NCI-H226 (cell line): ENCODE measurements at regions not wholly inside any gene's neighbourhood (a gene's known extent, or its start where the extent isn't known, plus 50 kb on each side); places are given as distances from the start of the nearest gene placed in this dataset.
"Not testable (repeated sequence)": the region's sequence is repeated elsewhere in the genome, so short reads cannot be mapped to it uniquely, and the experiment has no call there.

Source experiments
- DNase-seq: peaks from one replicate; pipeline ENCODE4 v3.0.0-alpha.2; 2015

DNA sequence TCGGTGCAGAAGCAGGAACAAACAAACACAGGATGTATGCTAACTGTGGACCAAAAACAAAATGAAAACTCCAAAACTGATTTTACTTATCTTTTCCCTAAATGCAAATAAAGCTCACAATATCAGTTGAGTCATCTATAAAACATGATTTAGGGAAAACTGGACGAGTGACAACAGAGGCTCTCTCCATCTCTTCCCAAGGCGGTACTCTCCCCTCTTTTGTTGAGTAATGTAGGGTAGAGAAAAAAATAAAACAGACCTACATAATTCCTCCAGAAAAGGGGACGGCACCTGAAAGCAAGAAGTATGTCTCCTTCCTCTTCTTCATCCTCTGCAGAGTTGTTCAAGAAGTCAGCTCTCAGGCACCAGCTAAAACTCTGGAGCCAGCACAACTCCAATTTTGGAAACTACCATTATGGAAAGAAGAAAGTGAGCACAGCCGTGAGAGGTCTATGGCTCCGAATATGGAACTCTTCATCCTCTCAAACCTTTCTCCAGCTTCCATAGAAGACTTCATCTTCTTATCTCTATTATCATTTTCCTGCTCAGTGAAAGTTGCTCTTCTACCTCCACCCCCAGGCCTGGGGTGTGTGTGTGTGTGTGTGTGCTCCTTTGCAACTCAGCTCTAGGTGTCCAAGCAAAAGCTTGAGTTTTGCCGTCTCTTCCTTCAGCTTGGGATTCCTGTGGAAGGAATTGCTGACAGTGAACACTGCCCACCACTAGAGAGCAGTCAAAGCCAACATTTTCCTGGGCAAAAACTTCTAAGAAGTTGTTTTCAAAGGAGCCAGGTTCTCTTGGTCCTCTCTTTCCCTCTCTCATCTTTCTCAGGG lies 155.4 kb downstream of the DIO2 start:
- peak; percentile 48 for DNase-seq

DNA sequence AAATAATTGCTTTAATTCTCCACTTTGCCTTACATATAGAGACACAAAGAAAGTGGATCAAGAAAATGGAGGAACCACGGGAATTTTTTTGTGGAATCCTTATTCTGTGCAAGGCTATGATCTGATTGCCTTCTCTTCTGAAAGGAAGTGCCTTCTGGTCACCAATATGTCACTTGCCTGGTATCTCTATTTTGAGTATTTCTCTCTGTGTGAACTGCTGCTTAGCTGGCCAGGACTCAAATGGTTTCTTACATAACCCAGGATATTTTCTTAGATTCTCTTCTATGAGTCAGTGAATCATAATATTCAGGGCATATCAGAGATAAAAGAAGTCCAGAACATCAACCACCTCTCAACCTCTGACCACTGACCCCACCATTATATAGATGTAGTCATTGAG lies 156.1 kb downstream of the DIO2 start:
- DNase-seq: peak; percentile 57

DNA sequence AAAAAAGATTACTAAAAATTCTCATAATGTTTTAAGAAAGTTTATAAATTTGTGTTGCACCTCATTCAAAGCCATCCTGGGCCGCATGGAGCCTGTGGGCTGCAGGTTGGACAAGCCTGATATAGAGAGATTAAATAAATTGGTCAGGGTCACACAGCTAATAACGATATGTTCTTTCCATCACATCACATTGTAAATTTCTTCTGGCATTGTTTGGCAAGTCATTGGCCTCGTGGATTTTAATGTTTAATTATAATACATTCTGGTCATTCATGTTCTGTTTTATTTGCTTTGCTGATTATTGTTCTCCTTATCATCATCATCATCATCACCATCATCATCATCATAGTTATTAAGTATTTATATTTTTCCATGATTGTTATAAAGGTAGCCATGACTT lies 157.3 kb downstream of the DIO2 start:
- DNase-seq: no peak

DNA sequence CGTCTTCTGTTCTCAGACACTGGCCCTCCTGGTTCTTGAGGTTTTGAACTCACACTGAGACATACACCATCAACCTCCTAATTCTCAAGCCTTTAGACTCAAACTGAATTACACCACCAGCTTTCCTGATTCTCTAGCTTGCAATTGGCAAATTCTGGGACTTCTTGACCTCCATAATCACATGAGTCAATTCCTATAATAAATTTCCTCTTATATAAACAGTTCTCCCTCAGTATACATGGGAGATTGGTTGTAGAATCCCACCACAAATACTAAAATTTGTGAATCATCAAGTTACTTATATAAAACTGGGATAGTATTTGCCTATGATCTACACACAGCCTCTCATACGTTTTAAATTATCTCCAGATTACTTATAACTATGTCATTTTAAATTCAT lies 162.2 kb downstream of the DIO2 start:
- no peak for DNase-seq

DNA sequence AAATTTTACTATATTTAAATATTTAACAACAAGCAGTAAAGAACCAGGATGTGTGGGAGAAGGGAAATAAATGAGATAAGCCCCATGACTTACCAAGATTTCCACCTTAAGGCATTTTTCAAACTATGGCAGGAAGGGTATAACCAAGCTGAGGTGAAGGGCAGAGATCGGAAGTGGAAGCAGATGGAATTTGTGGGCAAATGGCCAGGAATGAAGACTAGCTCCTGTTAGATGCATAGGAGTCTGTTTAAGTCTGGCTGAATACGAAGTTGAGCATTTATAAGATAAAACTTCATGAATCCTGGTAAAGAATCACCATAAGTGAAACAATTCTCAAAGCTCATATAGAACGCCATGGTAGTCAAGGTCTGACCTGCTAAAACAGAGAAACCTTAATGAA lies 163.5 kb downstream of the DIO2 start:
- peak; percentile 87 for DNase-seq

DNA sequence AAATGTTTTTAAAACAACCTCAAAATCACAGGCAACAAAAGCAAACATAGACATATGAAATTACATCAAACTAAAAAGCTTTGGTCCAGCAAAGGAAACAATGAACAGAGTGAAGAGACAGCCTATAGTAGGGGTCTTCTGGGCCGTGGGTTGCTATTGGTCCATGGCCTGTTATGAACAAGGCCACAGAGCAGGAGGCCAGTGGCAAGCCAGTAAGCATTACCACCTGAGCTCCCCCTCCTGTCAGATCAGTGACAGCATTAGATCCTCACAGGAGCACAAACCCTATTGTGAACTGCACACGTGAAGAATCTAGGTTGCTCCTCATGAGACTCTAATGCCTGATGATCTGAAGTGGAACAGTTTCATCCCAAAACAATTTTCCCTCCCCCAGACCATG lies 174.0 kb downstream of the DIO2 start:
- DNase-seq: no peak

DNA sequence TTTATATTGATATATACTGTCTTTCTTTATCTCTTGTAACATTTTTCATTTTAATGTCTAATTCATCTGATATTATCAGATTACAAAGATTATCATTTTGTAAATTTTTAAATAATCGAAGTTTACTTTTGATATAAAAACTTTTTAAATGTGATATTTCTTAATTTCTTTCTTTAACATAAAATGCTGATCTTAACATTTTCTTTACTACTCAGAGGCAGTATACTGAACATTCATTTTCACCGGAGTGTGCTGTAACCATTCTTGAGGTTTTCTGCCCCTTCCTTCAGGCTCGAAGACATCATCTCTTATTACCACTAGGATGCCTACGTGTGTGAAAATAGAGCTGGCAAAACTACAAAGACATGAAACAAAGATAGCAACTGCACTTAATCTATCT lies 186.9 kb downstream of the DIO2 start:
- no peak for DNase-seq

DNA sequence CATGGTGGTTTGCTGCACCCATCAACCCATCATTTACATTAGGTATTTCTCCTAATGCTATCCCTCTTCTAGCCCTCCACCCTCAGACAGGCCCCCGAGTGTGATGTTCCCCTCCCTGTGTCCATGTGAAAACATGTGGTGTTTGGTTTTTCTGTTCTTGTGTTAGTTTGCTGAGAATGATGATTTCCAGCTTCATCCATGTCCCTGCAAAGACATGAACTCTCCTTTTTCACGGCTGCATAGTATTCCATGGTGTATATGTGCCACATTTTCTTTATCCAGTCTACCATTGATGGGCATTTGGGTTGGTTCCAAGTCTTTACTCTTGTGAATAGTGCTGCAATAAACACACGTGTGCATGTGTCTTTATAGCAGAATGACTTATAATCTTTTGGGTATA lies 192.8 kb downstream of the DIO2 start:
- not testable (repeated sequence) for DNase-seq

DNA sequence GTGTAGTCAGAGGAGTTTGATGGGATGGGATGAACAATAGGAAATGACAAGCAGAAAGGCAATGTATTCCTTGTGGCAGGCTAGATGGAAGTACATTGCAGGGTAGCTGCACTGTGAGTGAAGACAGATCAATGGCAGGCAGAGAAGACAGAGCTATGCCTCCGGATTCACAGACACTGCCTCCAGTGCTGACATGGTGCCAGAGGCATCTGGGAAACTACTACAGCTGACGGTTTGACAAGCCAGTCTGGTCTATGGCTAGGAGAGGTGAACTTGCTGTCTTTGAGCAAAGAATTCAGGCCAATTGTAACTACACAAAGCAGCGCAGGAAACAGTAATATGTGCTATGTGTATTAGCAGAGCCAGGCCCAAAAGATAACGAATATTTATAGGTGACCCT lies 193.5 kb downstream of the DIO2 start:
- DNase-seq: no peak

DNA sequence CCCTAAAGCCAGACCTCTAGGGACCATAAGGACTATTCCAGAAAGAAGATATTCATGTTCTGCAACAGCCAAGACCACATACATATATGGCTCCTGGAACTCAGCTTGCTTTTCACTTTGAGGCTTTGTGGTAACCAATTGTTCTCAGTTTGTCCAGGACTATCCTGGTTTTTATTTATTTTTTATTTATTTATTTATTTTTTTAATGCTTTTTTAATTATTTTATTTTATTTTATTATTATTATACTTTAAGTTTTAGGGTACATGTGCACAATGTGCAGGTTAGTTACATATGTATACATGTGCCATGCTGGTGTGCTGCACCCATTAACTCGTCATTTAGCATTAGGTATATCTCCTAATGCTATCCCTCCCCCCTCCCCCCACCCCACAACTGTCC lies 201.1 kb downstream of the DIO2 start:
- not testable (repeated sequence) for DNase-seq

DNA sequence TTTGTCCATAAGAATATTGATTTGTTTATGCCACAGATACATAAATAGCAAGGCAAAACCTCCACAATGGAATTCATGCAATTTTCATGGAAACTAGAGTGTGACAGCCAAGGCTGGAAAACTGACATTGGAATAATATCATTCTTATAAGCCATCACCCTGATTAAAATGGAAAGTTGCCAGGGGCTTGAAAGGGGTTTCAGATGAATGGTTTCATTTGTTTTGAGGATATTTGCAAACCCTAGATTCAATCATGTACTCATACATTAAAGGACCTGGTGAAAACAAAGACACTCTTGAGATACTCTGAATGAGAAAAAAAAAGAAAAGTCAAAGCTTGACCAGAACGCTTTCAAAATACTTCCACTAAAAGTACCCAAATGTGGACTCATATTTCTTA lies 205.7 kb downstream of the DIO2 start:
- no peak for DNase-seq

DNA sequence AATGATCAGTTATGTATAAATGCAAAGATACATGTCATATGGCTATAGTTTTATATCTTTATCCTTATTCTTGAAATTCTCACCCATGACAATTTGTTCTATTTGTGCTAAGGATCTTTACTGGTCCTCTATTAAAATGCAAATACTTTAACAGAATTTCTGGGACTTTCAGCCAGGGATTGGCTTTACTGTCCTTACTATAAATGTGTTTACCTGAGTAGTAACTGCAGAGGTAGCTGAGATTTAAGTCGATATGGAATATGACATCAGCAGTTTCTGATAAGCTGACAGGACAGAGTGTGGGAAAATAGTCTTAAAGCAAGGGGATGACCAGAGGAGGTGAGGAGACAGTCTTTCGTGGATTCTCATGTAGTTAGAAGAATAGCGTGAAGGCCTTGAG lies 206.4 kb downstream of the DIO2 start:
- no peak for DNase-seq

DNA sequence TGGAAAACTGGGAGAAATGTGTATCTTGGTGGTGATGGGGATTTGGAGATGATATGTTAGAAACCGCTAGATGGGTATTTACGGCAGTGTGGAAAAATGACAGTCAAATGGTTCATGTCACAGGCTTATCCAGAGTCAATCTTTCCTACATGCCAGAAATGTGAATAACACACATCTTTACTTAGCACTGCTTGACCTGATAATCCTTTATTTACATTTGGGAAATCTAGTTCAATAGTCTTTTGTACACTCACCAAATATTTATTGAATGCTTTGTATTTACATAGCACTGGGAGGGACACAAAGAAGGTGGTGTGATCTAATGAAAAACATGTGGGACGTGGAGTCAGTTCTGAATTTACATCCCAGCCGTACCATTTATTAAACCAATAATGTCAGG lies 208.2 kb downstream of the DIO2 start:
- DNase-seq: no peak

DNA sequence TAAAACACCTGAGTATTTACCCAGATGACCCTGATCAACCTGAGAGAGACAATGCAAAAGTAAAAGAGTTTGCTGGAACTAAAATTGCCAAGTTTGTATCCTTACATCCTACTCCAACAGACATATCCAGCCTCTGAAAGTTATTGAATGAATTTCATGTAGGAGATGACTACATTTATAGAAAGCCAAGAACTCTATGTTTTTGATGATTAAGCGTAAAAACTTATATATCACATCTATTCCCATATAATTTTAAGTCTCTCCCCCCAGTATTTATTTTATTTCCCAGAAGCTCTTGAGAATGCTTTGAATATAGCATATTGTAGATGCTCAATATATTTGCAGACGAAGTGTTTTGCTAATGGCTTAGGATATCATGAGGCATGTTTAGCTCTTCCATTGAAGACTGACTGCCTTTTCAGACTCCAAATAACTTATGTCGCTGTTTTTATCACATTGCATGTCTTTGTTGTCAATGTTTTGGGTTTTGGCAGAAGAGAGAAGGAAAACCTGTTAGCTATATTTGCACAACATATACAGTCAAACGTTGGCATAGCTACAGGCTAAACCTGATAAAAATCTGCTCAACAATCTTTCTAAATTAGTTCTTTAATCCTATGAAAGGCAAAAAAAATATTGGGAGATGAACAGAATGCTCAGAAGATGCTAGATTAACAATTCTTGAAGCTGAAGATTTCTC lies 213.6 kb downstream of the DIO2 start:
- DNase-seq: no peak

DNA sequence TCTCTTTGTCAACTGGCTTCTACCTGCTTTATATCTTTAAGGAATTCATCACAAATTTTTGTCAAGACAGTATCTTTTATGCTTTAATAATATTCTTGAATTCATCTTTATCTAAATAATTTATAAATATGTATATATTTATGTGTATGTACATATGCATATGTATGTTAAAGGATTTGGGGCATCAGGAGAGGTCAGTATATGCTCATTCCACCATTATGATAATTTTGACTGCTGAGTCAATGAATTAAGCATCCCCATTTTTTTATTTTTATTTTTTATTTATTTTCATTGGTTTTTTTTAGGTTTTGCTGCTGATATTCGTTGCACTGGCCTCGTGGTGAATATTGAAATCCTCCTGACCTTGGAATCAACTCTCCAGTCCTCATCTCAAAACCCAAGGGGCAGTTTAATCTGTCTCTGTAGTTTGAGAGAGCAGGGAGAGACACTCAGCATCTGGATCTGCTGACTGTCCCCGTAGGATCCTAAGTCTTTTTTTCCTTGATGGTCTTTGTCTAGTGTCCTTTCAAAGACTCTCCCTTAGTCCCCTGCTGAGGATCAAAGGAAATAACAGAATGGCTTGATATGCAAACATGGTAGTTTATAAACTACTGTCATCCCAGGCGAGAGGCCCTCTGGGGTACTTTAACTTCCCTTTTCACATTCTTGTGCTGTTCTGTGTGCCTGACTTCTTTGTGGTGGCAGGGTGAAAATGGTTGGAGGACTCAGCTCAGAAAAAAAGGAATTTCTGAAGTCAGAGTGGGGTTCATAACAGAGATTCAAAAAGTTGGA lies 218.7 kb downstream of the DIO2 start:
- DNase-seq: no peak

DNA sequence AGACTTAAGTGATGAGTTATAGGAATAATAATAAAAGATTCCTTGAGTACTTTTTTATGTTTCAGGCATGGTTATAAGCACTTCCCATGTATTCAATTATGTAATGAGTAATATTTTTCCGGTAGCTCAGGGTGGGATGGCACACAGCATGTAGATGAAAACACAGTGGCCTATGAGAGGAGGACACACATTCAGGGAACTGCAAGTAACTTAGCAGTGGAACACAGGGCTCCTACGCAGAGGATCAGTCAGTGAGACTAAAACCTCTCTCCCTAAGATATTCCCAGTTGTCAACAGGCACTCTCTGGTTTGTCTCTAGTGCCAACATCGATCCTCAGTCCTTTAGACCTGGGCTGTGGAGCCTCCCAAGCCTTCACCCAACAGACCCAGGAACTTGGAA lies 219.4 kb downstream of the DIO2 start:
- no peak for DNase-seq

DNA sequence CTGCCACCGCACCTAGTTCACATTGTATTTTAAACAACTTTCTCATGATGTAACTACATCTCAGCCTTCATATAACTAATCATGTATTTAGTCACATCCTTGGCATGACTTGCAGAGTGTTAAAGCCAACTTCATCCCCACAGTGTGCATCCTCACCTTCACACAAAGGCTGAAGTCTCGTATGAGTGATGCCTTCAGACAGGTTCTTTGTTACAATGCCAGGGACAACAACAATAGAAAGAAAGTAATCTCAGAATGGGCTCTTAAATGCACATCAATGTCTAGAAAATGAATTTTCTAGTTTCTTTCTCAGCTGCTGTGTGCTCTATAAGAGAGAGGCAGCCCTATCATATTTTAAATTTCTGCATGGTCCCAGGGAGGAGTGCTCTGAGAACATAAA lies 221.3 kb downstream of the DIO2 start:
- no peak for DNase-seq

DNA sequence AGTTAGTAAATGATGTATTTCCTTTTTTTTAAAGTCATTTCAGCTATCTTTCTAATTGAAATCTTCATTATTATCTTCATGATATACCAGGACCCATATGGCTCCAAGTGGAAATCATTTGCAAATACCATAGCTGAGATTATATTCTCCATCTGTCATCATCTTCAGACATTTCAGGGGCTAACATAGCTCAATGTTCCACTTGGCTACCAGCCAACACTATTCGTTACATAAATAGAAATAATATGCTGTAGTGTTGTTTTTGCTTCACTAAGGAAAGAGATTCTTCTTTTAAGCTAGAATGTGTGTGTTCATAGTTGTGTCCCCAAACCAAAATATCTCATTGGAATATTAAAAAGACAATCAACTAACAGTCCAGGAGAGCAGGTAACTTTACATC lies 225.1 kb downstream of the DIO2 start:
- DNase-seq: no peak

DNA sequence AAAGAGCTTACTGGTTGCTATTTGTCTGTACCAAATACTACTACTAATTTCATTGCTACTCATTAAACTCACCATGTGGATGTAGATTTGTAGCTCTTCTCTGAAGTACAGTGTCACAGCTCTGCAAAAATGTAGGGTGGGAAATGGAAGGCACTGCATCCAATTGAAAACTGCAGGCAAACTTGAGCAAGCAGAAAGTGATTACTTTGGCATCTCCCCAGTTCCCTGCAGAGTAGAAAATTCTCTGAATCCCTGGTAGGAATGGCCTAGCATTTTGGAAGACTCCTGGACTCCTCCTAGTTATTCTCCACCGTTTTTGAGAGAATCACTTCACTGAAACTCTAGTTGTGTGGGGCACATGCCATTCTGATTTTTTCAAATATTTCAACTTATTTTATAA lies 239.1 kb downstream of the DIO2 start:
- DNase-seq: no peak

DNA sequence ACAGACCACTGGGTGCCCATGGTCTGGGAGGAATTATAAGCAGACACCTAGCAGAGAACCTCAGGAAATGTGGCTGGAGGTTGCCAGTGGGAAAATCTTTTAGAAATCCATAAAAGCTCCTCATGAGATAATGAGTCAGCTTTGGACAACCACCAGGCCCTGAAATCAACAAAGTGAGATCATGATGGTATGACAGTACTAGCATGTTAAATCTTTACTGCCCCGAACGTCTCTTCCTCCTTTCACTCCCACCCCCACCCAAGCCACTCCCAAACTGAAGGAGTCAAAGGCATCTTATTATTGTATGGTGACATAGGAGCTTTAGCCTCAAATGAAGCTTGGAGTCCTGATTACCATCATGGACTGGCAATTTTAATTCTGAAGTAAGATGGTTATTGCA lies 240.0 kb downstream of the DIO2 start:
- DNase-seq: peak; percentile 82

DNA sequence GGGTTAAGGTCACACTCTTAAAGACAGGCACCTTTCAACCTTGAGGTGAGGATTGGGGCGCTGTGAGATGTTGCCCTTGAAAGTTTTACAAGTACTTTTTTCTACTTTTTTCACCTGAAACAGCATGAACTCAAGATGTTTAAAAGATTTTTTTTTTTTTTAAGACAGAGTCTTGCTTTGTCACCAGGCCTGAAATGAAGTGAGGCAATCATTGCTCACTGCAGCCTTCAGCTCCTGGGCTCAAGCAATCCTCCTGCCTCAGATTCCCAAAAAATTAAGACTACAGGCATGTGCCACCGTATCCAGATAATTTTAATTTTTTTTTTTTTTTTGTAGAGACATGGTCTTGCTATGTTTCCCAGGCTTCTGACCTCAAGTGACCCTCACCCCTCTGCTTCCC lies 243.9 kb downstream of the DIO2 start:
- no peak for DNase-seq

DNA sequence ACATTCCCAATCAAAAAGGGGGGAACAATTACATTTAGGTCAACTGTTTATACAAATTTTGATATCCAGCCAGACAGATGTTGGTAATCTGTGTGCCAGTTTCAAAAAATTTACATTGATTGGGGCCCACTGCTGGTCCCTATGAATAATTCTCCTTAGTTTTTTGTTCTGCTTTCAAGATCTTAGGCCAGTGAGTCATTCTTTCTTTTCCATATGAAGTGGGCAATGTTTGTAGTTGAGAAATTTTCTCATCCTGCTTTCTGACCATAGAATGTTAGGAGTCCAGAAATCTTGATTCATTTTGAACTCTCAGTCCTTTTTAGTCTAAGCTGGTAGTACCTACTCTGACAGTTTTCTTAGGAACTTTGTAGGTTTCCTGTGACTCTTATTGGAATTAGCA lies 244.3 kb downstream of the DIO2 start:
- DNase-seq: no peak

DNA sequence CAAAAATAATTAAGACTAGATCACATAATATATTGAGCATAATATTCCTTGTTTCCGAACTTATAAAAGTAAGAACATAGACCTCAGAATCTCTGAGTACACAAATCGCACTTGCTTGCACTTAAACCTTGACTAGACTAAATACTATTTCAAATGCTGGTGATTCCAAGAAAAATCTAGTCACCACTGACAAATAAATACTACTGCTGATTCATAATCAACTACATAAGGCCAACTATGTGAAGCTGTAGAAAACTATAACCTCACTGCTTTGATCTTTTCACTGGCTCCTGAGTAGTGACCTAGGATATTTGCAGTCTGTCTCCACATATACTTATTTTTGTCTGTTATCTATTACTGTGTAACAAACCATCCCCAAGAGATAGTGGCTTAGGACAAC lies 245.4 kb downstream of the DIO2 start:
- DNase-seq: no peak

DNA sequence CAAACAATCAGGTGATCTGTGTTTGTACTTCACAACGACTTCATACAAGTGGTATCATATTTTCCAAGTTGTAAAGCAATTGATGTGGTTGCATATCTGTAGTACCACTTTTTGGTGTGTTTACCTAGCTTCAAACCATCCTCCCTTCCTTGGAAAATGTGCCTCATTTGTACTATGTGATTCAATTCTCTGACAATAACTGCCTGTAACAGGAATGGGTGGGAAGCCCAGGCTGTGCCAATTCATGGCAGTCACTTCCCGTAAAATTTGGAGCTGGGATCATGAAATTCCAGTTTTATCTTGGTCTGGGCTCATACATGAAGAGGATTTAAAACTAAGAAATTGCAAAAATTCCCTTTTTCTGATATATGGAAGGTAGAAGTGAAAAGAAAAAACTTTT lies 250.1 kb downstream of the DIO2 start:
- DNase-seq: no peak
